ENCODE measurements at regions not wholly inside any gene's neighbourhood (a gene's known extent, or its start where the extent isn't known, plus 50 kb on each side); places are given as distances from the start of the nearest gene placed in this dataset.

DNA sequence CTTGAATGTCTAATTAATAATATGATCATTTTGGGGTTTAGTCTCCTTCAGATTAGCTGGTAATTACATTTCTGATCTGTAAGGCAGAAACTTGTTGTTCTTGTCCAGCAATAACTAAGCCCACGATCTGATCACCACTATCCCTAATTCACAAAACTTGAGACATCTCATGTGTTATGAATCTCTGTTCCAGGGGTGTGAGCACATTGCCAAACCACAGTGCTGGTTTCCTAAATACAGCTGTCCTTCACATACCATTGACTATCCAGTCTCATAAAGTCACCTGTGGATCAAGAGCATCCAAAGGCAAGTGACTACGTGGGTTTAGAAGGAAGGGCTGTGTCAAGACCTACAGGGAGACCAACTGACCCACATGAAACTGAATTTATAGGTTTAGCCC lies 134.1 kb upstream of the PRLR start:
- DNase-seq: no peak

DNA sequence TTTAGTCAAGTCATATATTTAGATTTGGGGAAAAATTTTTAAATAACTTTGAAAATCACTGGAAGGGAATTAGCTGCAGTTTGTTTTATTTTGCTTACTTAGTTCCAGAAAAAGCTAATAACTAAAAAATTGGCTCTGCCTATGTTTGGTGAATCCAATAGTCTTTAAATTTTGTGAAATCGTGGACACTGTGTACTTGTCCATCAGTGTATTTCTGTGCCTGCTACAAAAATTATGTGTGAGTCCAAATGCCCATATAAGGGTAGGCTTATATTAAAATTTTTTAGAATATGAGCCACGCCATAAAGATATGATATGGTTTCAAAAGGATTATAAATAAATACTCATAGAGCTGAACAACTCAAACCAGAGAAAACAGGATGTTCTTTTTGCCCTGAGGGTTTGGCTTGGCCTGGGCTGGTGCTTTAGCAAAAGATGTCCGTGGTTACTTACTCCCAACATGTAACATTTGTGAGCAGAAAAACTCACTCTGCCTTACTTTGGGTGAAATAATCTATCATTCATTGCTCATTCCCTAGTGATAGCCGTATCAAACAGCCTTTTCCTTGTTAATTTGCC lies 133.2 kb upstream of the PRLR start:
- no peak for DNase-seq

DNA sequence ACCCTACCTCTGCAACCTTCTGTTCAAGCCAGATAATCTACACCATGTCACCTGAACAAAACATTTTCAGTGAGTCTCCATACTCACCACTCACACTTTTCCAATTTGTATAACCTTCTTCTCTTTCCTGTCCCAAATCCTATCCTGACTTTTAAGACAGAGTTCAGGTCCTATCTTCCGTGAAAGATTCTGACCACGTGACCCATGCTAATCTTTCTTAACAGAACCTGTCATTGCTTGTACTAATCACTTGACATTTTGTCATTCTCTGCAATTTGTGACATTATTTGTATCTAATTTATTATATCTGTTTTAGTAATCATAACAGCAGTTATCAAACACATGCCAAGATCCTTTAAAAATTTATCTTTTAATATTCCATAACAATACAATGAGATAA lies 132.5 kb upstream of the PRLR start:
- DNase-seq: no peak

DNA sequence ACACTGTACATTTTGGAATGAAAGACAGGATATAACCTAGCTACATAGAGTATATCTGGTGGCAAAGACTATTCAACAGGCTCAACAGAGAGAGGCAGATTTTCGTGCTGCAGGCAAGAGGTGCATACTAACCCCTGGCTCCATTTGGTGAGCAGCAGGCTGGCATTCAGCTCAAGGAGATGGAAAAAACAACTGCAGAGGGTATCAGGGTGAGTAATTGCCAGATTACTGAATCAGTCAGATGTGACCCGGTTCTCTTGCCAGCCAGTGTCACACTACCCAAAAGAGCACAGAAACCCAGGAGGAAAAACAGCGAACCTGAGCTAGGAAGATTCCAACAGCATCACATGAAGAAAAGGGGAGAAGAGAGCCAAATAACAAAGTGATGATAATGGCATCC lies 130.4 kb upstream of the PRLR start:
- DNase-seq: no peak

DNA sequence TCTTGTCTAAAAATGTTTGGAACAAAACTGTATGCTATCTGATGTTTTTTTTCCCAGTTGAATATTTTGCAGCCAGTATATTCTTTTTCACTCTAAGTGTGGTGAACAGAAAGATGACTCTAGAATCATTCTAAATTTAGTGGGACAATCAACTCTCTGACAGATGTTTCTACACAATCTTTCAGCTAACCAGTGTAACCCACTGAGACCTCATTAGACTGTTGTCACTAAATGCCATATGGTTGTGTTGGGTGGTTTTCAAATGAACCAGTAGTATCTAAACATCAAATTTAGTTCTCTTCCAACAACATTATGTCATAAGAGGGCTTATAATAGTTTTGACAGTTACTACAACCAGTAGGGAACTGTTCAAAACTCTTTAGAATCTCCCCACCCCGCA lies 129.6 kb upstream of the PRLR start:
- no peak for DNase-seq

DNA sequence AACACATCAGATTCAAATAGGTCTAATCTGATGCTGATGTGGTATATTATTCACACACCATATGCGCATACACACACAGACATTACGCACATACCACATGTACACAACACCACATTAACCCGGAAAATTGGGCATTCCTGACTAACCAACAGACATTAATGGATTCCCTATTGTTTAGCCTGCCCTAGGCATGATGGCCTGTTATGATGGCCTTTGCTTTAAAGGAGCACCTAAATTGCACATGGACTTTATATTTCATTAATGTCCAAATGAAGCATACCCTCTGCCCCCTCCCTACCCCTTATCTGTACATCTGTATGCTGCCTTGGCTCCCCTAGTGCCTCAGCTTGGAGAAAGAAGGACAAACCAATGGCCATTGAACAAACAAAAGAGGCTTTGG lies 127.7 kb upstream of the PRLR start:
- DNase-seq: no peak

DNA sequence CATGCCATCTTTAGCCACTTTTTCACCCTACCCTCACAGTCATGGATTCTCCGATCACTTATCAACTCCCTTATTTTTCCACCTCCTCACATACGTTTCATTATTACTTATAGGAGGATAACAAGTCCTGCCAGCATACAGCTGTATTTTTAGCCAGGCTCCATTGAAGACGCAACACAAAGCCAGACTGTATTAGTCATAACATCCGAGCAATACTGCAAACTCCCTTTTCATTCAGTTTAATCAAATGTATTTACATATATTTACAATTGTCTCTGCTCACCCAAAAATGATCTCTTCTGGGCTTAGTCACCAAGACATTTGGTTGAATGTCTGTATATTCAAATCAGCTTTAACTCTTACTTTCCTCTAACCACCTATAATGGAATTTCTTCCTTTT lies 126.4 kb upstream of the PRLR start:
- no peak for DNase-seq

DNA sequence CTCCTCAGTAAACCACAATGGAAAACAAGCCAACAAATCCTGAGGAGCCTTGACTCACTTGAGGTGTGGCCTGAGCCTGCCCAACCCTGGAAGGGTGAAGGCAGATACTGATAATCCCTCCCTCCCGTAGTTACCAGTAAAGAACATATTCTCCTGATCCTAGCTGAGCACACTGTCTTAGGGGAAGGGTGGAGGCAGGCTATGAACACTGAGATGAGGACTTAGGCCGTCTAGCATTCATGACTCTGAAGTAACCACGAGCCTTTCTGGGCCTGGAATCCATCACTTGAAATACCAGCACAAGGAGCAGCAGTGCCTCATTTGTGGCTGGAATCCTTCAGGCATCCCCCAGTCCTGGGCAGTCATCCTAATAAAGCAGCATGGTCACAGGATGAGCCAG lies 124.5 kb upstream of the PRLR start:
- DNase-seq: no peak

DNA sequence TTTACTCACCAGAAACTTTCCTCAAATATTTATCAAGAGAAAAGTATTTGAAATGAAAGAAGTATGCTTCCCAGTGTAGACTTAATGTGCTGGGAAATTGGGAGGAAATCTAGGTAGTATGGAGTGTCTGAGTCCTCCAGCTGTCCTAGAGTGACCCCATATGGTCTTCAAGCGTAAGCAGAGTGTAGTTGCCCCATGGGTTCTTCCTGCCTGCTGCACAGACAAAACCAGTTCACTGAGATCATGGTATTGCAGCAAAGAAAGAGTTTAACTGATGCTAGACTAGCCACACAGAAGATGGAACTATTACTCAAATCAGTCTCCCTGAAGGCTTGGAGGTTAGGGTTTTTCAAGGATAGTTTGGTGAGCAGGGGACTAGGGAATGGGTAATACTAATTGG lies 114.9 kb upstream of the PRLR start:
- no peak for DNase-seq

DNA sequence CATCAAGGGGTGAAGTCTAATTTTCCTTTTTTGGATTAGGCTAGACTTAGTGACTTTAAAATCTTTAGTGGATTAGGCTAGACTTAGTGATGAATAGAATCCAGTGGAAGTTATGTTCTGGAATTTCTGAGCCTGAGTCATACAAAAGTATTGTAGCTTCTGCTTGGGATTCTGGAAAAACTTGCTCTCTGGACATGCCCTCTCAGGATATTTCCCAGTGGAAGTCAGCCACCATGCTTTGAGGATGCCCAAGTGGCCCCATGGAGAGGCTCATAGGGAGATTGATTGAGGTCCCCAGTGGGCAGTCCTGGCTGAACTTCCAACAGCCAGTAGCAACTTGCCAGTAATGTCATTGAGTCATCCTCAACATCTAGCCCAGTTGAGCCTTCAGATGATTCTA lies 112.4 kb upstream of the PRLR start:
- DNase-seq: no peak

DNA sequence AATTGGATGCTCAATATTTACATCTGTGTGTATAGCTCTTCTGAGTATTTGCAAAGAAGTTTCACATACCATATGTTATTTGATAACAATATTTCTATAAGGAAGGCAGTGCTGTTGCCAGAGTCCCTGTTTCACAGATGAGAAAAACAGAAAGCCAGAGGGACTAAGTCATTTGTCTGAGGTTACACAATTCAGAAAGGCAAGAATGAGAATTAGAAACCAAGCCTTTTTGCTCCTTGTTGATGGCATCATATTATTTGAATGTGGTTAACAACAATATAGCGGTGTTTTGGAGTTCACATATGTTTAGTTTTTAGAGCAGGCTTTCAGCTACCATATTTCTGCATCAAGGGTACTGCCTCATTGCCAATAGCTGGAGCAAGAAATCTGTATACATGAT lies 110.9 kb upstream of the PRLR start:
- DNase-seq: no peak

DNA sequence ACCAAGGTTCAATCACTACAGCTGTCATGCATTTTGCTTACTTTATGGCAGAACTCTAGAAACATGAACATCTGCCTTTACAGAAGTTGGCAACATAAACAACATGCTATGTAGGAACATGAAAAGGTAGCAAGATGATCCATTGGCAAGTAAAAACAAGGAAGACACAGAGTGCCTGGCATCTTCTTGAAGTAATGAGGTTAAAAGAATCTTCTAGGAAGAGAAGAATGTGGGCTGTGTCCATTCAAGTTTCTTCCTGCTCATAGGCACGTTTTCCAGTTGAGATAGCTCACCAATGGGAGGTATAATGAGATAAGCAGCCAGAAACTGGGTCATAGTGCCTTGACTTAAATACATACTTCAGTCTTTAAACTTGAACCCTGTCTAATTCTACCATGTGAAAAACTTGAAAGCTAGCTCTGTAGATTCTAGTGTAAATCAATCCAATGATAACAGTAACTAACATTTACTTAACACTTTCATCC lies 109.4 kb upstream of the PRLR start:
- DNase-seq: no peak

DNA sequence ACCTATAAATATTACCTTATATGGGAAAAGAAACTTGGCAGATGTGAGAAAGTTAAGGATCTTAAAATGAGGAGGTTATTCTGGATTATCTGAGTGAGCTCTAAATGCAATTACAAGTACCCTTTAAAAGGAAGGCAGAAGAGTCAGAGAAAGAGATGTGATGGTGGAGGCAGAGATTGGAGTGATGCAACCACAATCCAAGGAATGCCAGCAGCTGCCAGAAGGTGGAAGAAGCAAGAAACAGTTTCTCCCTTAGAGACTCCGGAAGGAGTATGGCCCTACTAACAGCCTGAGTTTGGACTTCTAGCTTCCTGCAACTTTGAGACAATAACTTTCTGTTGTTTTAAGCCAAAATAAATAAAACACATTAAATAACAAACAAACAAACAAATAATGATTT lies 108.7 kb upstream of the PRLR start:
- no peak for DNase-seq

DNA sequence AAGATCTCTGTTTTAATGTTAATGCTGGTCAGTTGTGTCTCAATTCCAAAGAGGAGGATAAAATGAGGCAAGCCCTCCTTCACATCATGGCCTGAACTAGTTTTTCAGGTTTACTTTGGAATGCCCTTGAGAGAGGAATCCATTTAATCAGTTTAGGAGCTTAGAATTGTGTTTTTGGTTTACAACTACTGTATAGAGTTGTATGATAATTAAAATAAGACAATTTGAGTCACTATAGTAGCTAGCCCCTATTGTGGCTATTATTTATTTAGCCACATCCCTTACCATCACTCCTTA lies 107.8 kb upstream of the PRLR start:
- DNase-seq: no peak

DNA sequence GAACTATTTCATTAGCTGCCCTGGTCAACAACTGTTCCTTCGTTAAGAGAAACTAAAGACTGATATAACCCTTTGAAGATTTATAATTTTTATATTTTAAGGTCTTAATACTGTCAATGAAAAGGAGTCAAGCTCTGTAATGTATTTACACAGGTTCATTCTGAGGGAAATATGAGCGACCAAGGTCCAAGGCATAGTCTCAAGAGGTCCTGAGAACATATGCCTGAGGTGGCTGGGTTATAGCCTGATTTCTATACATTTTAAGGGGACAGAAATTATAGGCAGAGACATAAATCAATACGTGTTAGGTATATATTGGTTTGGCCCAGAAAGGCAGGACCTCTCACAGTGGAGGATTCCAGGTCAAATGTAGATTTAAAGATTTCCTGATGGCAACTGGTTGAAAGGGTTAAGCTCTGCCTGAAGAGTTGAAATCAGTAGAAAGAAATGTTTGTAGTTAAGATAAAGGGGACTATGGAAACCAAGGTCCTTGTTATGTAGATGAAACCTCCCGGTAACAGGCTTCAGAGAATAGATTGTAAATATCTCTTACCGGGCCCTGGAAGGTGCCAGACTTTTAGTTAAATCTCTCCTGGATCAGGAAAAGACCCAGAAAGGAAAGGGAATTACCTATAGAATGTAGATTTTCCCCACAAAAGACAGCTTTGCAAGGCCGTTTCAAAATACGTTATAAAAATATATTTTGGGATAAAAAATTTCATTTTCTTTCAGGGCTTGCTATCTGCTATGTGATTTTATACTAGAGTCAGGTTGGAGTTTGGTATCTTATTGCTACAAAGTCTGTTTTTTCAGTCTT lies 107.3 kb upstream of the PRLR start:
- no peak for DNase-seq

DNA sequence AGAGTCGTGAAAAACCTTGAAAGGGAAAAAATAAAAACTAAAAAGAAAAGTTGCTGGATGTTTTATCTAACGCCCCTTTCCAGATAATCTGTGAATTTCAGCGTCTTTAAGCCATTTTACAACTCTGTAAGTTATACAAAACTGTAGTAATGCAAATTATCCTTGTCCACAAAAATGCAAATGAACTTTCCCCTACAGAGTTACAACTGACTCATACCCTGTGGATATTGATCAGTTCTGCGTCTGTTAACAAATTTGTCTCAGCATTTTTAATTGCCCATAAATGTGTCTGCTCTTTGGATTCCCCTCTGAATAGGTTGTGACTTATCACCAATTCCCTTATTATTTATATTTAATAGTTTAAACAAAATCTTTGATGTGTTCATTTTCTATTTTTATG lies 105.9 kb upstream of the PRLR start:
- DNase-seq: no peak

DNA sequence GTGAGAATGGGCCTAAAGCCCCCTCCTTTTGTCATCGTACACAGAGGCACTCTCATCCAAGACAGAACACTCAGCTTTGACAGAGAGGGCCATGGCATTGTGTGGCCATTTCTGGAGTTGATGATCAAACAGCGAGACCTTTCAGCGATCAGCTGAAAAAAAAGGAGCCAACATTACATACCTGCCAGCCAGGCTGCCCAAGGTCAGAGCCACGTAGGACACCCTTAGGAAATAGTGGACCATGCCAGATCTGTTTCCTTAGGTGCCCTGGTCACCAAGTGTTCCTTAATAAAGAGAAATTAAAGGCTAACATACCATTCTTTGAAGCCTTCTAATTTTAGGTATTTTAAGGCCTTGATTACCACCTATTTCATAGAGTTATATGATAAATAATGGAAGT lies 105.5 kb upstream of the PRLR start:
- DNase-seq: no peak

DNA sequence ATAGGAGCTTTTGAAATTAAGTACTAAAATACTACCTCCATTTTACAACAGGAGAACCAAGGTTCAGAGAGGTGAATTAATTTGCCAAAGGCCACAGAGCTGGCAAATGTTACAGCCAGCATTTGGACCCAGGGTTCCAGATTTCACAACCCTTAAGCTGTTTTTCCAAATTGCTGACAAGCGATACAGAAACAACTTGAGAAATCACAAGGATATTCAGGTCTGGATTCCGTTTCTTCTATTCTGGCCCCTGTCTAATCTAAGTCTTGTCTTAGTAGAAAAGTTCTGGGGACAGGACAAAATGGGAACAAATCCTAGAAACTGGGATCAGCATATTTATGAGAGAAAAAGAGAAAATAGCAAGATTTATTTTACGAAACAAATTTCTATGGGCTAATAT lies 103.1 kb upstream of the PRLR start:
- no peak for DNase-seq

DNA sequence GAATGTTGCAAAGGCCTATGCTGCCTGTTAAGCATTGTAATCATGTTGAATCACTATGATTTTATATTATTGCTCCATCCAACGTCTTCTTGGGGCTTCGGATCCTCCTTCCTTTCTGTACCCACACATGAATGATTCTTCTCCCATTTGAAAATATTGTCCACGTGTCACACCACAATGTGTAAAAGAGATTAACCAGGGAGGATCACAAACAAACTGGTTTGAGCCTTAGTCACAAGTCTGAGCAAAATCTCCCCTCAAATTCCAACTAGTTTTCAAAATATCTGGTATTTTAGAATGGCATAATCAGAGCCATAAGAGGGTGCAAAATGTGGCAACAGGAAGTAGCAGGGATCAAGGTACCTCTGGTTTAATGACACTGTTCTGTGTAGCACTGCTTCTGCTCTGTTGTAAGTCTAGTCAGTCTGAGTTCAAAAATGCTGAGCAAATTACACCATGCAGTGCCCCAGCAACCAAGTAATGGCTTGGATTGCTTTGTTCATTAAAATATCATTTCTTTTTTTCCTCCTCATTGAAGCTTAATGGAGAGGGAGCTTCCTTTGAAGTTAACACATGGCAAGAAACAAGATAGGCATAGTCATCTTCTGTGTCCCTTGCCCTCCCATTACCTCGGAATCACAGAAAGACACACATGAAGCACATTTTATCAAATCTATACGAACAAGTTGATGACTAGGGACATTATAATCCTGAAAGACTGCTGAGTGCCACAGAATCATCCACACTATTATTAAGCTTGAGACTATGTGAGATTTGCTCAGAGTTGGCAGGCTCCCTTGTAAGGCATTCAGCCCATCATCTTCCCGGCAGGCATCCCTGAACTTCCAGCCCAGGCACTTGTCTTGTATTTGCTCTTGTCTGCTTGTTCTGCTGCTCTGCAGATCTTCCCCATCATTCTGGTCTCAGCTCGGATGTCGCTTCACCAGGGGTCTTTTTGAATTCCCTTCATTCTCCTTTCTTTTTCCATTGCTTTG lies 102.0 kb upstream of the PRLR start:
- DNase-seq: no peak

DNA sequence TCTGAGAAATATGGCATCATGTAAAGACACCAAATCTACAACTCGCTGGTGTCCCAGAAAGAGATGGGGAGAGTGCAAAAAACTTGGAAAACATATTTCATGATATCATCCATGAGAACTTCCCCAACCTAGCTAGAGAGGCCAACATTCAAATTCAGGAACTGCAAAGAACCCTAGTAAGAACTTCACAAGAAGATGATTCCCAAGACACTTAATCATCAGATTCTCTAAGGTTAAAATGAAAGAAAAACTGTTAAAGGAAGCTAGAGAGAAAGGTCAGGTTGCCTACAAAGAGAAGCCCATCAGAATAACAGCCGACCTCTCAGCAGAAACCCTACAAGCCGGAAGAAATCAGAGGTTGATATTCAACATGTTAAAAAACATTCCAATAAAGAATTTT lies 95.5 kb upstream of the PRLR start:
- DNase-seq: no peak

DNA sequence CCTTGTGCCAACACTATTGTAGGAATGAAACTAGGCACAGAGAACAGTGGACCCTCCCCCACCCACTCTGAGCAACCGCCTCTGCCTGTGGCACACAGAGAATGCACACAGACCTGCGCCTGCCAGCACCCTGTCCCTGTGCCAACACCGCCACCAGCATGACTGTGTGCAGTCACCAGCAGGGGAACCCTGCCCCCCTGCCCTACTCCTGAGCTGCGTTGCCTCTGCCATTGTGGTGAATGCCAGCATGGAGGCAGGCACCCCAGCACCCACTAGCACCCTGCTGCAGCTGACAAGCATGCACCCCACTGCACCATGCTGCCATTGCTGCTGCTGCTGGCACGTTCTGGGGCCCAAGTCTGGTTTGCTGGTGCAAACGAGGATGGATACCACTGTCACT lies 94.4 kb upstream of the PRLR start:
- DNase-seq: no peak

DNA sequence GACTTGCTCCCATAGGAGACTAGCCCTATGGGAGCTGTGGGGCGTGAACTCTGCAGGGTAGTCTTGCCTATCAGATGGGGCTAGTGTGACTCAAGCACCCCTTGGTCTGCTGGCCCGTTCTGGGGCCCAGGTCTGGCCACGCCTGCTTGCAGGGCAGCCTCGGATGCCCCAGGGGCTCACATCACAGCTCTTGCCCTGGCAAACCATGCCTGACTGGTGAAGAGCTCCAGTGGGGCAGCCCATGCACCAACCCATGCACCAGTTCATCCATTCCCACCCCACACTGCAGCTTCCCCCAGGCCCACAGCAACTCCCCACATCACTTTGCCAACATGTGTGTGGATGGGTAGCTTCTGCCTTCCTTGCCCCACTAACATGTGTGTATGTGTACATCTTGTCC lies 93.9 kb upstream of the PRLR start:
- DNase-seq: no peak

DNA sequence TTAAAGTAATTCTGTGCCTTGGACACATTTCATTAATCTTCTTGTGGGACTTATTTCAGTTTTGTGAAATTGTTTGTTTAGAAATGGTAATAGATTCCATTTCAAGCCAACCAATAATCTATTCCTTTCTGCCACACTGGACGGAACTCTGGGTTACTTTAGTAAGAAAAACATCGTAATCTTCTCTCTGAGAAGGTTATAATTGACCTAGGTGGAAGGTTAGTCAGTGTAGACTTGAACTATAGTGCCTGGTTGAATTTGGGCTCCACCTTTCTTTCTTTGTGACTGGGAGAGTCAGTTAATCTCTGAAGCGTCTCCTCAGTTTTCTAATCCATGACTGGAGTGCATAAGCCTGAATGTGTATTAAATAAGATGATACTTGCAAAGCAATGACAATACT lies 89.7 kb upstream of the PRLR start:
- DNase-seq: no peak
